HG02981 (cell line): ENCODE measurements at regions not wholly inside any gene's neighbourhood (a gene's known extent, or its start where the extent isn't known, plus 50 kb on each side); places are given as distances from the start of the nearest gene placed in this dataset.
"Not testable (repeated sequence)": the region's sequence is repeated elsewhere in the genome, so short reads cannot be mapped to it uniquely, and the experiment has no call there.

ENCODE experiments used
- ATAC-seq: cut with Tn5 transposase; IDR thresholded peaks from one replicate; pipeline ENCODE4 v1.9.1; 2021; ENCODE audit warnings: mild to moderate bottlenecking, moderate library complexity; ENCODE audit not compliant: unreplicated experiment

GRCh38 chr17:68097161-68097805, 61.7 kb downstream of the KPNA2 start:
- no peak for ATAC-seq

GRCh38 chr17:68099341-68099753, 63.8 kb downstream of the KPNA2 start:
- ATAC-seq: not testable (repeated sequence)

GRCh38 chr17:68100000-68100641, 64.6 kb downstream of the KPNA2 start:
- no peak for ATAC-seq

GRCh38 chr17:68101075-68101986, 65.8 kb downstream of the KPNA2 start:
- ATAC-seq: peak; percentile 70

GRCh38 chr17:68101987-68102314, 66.4 kb downstream of the KPNA2 start:
- no peak for ATAC-seq

- no peak for ATAC-seq
Observed at GRCh38 chr17:68102318-68102758, 66.8 kb downstream of the KPNA2 start.

- ATAC-seq: no peak
Observed at GRCh38 chr17:68103148-68103547, 67.6 kb downstream of the KPNA2 start.

- ATAC-seq: no peak
Observed at GRCh38 chr17:68106085-68106484, 70.5 kb downstream of the KPNA2 start.

GRCh38 chr17:68107373-68107772, 71.8 kb downstream of the KPNA2 start:
- no peak for ATAC-seq

GRCh38 chr17:68108313-68109000, 72.9 kb downstream of the KPNA2 start:
- ATAC-seq: no peak

- not testable (repeated sequence) for ATAC-seq
Observed at GRCh38 chr17:68109404-68109803, 73.9 kb downstream of the KPNA2 start.

GRCh38 chr17:68116211-68116610, 80.7 kb downstream of the KPNA2 start:
- ATAC-seq: not testable (repeated sequence)

GRCh38 chr17:68122587-68122986, 87.1 kb downstream of the KPNA2 start:
- ATAC-seq: no peak

- no peak for ATAC-seq
Observed at GRCh38 chr17:68125111-68125870, 89.8 kb downstream of the KPNA2 start.

GRCh38 chr17:68127914-68128313, 92.4 kb downstream of the KPNA2 start:
- ATAC-seq: no peak

- no peak for ATAC-seq
Observed at GRCh38 chr17:68131456-68131855, 95.9 kb downstream of the KPNA2 start.

GRCh38 chr17:68133346-68134045, 98.0 kb downstream of the KPNA2 start:
- ATAC-seq: no peak

GRCh38 chr17:68134046-68134637, 98.6 kb downstream of the KPNA2 start:
- no peak for ATAC-seq

- ATAC-seq: no peak
Observed at GRCh38 chr17:68134731-68135130, 99.2 kb downstream of the KPNA2 start.
